K562 (cell line): ENCODE measurements at regions not wholly inside any gene's neighbourhood (a gene's known extent, or its start where the extent isn't known, plus 50 kb on each side); places are given as distances from the start of the nearest gene placed in this dataset.

Experiments used
- ATAC-seq: fragments of 200-7000 bp; cut with Tn5 transposase; 3 replicates; pipeline ENCODE4 v1.9.1; 2020; ENCODE audit warnings: moderate library complexity
- BruUV-seq: library from RNA; stranded (reverse); fragments of 400-500 nt; replicated peaks from 2 replicates; lab custom pipeline; 2021; lab: Mats Ljungman, UMichigan
- CTCF ChIA-PET: fragments of 300-600 bp; formaldehyde crosslinking; extraction: SDS; loops from one replicate; lab custom pipeline; 2021; ENCODE audit warnings: low intra/inter-chr PET ratio; lab: Yijun Ruan, JAX
- POLR2A ChIA-PET: fragments of 300-600, 350-650 bp; sonication (Branson Sonifier 250); formaldehyde crosslinking; extraction: SDS; loops from one replicate; lab custom pipeline; 2021; ENCODE audit warnings: antibody characterized with exemption, inconsistent platforms; lab: Yijun Ruan, JAX
- DNase-seq, 4 experiments: peaks; one replicate each; pipeline versions ENCODE4 v3.0.0 to v3.0.0-alpha.2; 2011 to 2018; ENCODE audit warnings: low spot score in 3 of 4, mixed read lengths in 3 of 4; ENCODE audit errors: extremely low read depth in 1 of 4
- FAIRE-seq: peaks from 2 replicates; lab custom pipeline; 2011; peaks lifted over from hg19 to GRCh38; lab: Jason Lieb, UNC
- H2AFZ ChIP-seq: 2 replicates; pipeline ENCODE4 v1.6.0; 2011; ENCODE audit warnings: low read depth, low read length, control low read depth, inconsistent platforms
- H3K27ac ChIP-seq: fragments of 200-600 bp; 3 replicates; pipeline ENCODE4 v1.8.0; 2011; ENCODE audit warnings: low read depth, mild to moderate bottlenecking, control low read depth, inconsistent platforms, low read length, moderate library complexity, mixed read lengths; ENCODE audit errors: extremely low read depth
- H3K27me3 ChIP-seq, 2 experiments: fragments of 300-600 bp in 1 of 2; 2 replicates in 1 of 2; 3 replicates in 1 of 2; pipeline versions ENCODE4 v1.6.0 to v1.8.0; 2011; ENCODE audit warnings: inconsistent platforms in 2 of 2, low read length in 2 of 2, mild to moderate bottlenecking in 1 of 2, mixed read lengths in 1 of 2, moderate library complexity in 1 of 2; ENCODE audit not compliant: control insufficient read depth in 2 of 2, insufficient read depth in 2 of 2
- H3K36me3 ChIP-seq: fragments of 300-600 bp; 3 replicates; pipeline ENCODE4 v1.8.0; 2011; ENCODE audit warnings: mild to moderate bottlenecking, low read length, inconsistent platforms; ENCODE audit not compliant: control insufficient read depth, insufficient read depth
- H3K4me1 ChIP-seq, 2 experiments: fragments of 200-600 bp in 1 of 2; replicated peaks in 1 of 2; 2 replicates in 1 of 2; 3 replicates in 1 of 2; pipeline versions ENCODE4 v1.5.1 to v1.8.0; 2011; ENCODE audit warnings: inconsistent platforms in 2 of 2, low read length in 2 of 2, mild to moderate bottlenecking in 1 of 2, mixed read lengths in 1 of 2, moderate library complexity in 1 of 2; ENCODE audit not compliant: control insufficient read depth in 2 of 2, insufficient read depth in 2 of 2
- H3K4me2 ChIP-seq: 2 replicates; pipeline ENCODE4 v1.6.1; 2011; ENCODE audit warnings: low read length, control low read depth, inconsistent platforms, mixed read lengths; ENCODE audit not compliant: insufficient read depth
- H3K4me3 ChIP-seq: fragments of 200-600 bp; sonication (generic), shearing (Covaris generic); 2 replicates; pipeline ENCODE4 v1.5.1; 2016; ENCODE audit warnings: control low read depth, inconsistent platforms
- H3K79me2 ChIP-seq: fragments of 200-600 bp; 3 replicates; pipeline ENCODE4 v1.8.0; 2011; ENCODE audit warnings: low read length, inconsistent platforms; ENCODE audit not compliant: control insufficient read depth, insufficient read depth
- H3K9ac ChIP-seq, 2 experiments: 2 replicates each; pipeline versions ENCODE4 v1.6.0 to v1.6.1; 2011; ENCODE audit warnings: low read depth in 2 of 2, low read length in 2 of 2, control low read depth in 1 of 2, inconsistent platforms in 1 of 2, mild to moderate bottlenecking in 1 of 2, mixed read lengths in 1 of 2; ENCODE audit not compliant: insufficient read depth in 1 of 2
- H3K9me1 ChIP-seq: one replicate; pipeline ENCODE4 v1.6.0; 2011; ENCODE audit warnings: inconsistent platforms, mild to moderate bottlenecking, low read length, moderate library complexity; ENCODE audit not compliant: control insufficient read depth, insufficient read depth
- H3K9me3 ChIP-seq: replicated peaks from 2 replicates; pipeline ENCODE4 v1.5.1; 2011; ENCODE audit warnings: low read depth, low read length, inconsistent platforms; ENCODE audit not compliant: control insufficient read depth, insufficient read depth
- H4K20me1 ChIP-seq: replicated peaks from 2 replicates; pipeline ENCODE4 v1.6.1; 2011; ENCODE audit warnings: low read length, inconsistent platforms, mixed read lengths; ENCODE audit not compliant: control insufficient read depth, insufficient read depth
- EHMT2 ChIP-seq: fragments of 450-650 bp; IDR thresholded peaks from 2 replicates; pipeline ENCODE4 v1.6.1; 2018; ENCODE audit warnings: antibody characterized with exemption
- ELF1 ChIP-seq: fragments of 200-800 bp; sonication (Bioruptor generic); IDR thresholded peaks from 2 replicates; pipeline ENCODE4 v1.6.1; 2016; ENCODE audit warnings: missing genetic modification characterization, missing compliant biosample characterization
- GATAD2B ChIP-seq: fragments of 450-650 bp; IDR thresholded peaks from 2 replicates; pipeline ENCODE4 v1.6.1; 2017; ENCODE audit warnings: mild to moderate bottlenecking, borderline replicate concordance
- HMG20A ChIP-seq: fragments of 450-650 bp; formaldehyde crosslinking; conservative IDR thresholded peaks from 2 replicates; pipeline ENCODE4 v1.4.0; 2020; ENCODE audit warnings: mild to moderate bottlenecking, mixed read lengths
- ILF3 ChIP-seq: fragments of 450-650 bp; IDR thresholded peaks from 2 replicates; pipeline ENCODE4 v1.6.1; 2018; ENCODE audit warnings: antibody characterized with exemption, mild to moderate bottlenecking, moderate library complexity, borderline replicate concordance
- JUND ChIP-seq, 2 experiments: IDR thresholded peaks; 2 replicates in 1 of 2; 3 replicates in 1 of 2; pipeline ENCODE4 v1.6.1; 2011; ENCODE audit warnings: borderline replicate concordance in 2 of 2, low read depth in 2 of 2, low read length in 2 of 2, improper control_type of control experiment in 1 of 2, missing biosample characterization in 1 of 2, missing genetic modification characterization in 1 of 2, missing genetic modification reagents in 1 of 2
- KHSRP ChIP-seq: fragments of 450-650 bp; IDR thresholded peaks from 2 replicates; pipeline ENCODE4 v1.6.1; 2017
- NCOA1 ChIP-seq: fragments of 450-650 bp; IDR thresholded peaks from 2 replicates; pipeline ENCODE4 v1.6.1; 2016; ENCODE audit warnings: low read depth
- OTX1 ChIP-seq: fragments of 450-650 bp; formaldehyde crosslinking; IDR thresholded peaks from 2 replicates; pipeline ENCODE4 v1.4.0; 2022; ENCODE audit warnings: mild to moderate bottlenecking
- POLR3G ChIP-seq: IDR thresholded peaks from 2 replicates; pipeline ENCODE4 v1.6.1; 2011; ENCODE audit not compliant: insufficient read length, insufficient replicate concordance; ENCODE audit errors: extremely low read depth
- SREBF2 ChIP-seq: sonication (generic); formaldehyde crosslinking; IDR thresholded peaks from 2 replicates; pipeline ENCODE4 v1.4.0; 2020; ENCODE audit warnings: mild to moderate bottlenecking, missing genetic modification reagents
- WGBS: fragments of 100-300 bp; shearing (Covaris generic); methylation state at CpG from one replicate; pipeline ENCODE4 v1.1.6; 2016; ENCODE audit warnings: low coverage, mixed read lengths; ENCODE audit not compliant: insufficient coverage; ENCODE audit errors: missing lambda C conversion rate; 5-methylcytosine and 5-hydroxymethylcytosine counted together
- in situ Hi-C: fragments of 300-500 bp; cut with MboI; formaldehyde crosslinking; loops from 4 replicates; pipeline ENCODE4 v1.15.0; 2018; ENCODE audit warnings: inconsistent platforms, mixed read lengths
- intact Hi-C: fragments of 100-400 bp; cut with micrococcal nuclease; formaldehyde crosslinking; loops from 2 replicates; pipeline ENCODE4 v1.14.2; 2022
- TF ChIP-seq, protein P1 (sequence below): fragments of 450-650 bp; formaldehyde crosslinking; IDR thresholded peaks from 2 replicates; pipeline ENCODE4 v1.4.0; 2020; ENCODE audit warnings: mild to moderate bottlenecking, moderate library complexity

DNA sequence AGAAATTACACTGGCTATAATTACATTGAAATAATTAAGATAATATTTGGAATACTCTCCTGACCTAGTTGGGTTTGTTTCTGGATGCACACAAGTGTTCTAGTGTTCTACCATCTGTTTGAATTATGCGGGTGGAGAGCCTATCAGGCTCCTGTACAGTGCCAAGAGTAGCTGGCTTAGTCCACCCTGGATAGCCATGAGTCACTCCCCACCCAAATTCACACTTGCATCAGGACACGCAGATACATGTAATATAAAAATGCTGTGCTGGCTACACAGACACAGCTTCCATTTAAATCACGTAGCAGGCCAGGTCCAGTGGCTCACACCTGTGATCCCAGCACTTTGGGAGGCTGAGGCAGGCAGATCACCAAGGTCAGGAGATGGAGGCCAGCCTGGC lies 686.2 kb upstream of the SLC35B3 start:
- DNase-seq (no peak), FAIRE-seq (no peak), ATAC-seq (no peak)
- H3K27ac ChIP-seq, result no peak overlapping the region
- no peaks in the 10 kb centered on the region for H3K27me3 ChIP-seq
- H3K36me3 ChIP-seq, result no peaks in the 10 kb centered on the region
- 2% methylated on average over 3 of the region's 3 CpGs for WGBS
- intact Hi-C loops, result no loop called here
- no peak overlapping the region for H3K4me3 ChIP-seq
- no TSS peak for BruUV-seq
- H2AFZ ChIP-seq, result no peak overlapping the region
- H3K9me1 ChIP-seq, result no peaks in the 10 kb centered on the region
- POLR2A ChIA-PET, result no interaction called here
- no peaks in the 10 kb centered on the region; the same call in 1 of the 2 replicates for H3K9me3 ChIP-seq
- CTCF ChIA-PET, result no interaction called here
- H3K9ac ChIP-seq, result no peak overlapping the region
- no peaks in the 10 kb centered on the region for H3K79me2 ChIP-seq
- H3K4me1 ChIP-seq, result no peaks in the 10 kb centered on the region
- in situ Hi-C loops, result no loop called here
- H4K20me1 ChIP-seq, result no peaks in the 10 kb centered on the region
- no peak for TF ChIP-seq GATAD2B
- no peak for TF ChIP-seq OTX1 (CRISPR knock-in tag)
- TF ChIP-seq SREBF2 (CRISPR knock-in tag), result no peak
- TF ChIP-seq POLR3G, result no peak
- TF ChIP-seq JUND (IDR thresholded peaks at IDR 0.05; ENCODE audit: borderline replicate concordance, low read depth, low read length), result no peak
- TF ChIP-seq JUND (tag; IDR thresholded peaks at IDR 0.05; ENCODE audit: borderline replicate concordance, low read depth, low read length), result no peak
- TF ChIP-seq EHMT2, result no peak
- TF ChIP-seq, protein P1, sequence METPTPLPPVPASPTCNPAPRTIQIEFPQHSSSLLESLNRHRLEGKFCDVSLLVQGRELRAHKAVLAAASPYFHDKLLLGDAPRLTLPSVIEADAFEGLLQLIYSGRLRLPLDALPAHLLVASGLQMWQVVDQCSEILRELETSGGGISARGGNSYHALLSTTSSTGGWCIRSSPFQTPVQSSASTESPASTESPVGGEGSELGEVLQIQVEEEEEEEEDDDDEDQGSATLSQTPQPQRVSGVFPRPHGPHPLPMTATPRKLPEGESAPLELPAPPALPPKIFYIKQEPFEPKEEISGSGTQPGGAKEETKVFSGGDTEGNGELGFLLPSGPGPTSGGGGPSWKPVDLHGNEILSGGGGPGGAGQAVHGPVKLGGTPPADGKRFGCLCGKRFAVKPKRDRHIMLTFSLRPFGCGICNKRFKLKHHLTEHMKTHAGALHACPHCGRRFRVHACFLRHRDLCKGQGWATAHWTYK (CRISPR knock-in tag), result no peak
- TF ChIP-seq KHSRP, result no peak
- no peak for TF ChIP-seq NCOA1
- TF ChIP-seq HMG20A (CRISPR knock-in tag), result no peak
- no peak for TF ChIP-seq ILF3
- TF ChIP-seq ELF1 (tag), result no peak
- TF ChIP-seq, all 486 proteins: peak for 0
- no peak overlapping the region for H3K4me2 ChIP-seq
